WI38 (cell line): ENCODE measurements at regions not wholly inside any gene's neighbourhood (a gene's known extent, or its start where the extent isn't known, plus 50 kb on each side); places are given as distances from the start of the nearest gene placed in this dataset.

ENCODE experiments used
- H3K4me3 ChIP-seq: 2 replicates; pipeline ENCODE4 v1.5.1; 2011; ENCODE audit warnings: low read depth, mild to moderate bottlenecking, control low read depth, low read length
- TF ChIP-seq, protein P1 (sequence below): IDR thresholded peaks from 2 replicates; pipeline ENCODE4 v1.5.1; 2012; ENCODE audit warnings: low read depth, mild to moderate bottlenecking, control low read depth, low read length

GRCh38 chr4:31294655-31295480 lies 574.7 kb downstream of the PCDH7 start:
- H3K4me3 ChIP-seq: no peak overlapping the region
- TF ChIP-seq, protein P1, sequence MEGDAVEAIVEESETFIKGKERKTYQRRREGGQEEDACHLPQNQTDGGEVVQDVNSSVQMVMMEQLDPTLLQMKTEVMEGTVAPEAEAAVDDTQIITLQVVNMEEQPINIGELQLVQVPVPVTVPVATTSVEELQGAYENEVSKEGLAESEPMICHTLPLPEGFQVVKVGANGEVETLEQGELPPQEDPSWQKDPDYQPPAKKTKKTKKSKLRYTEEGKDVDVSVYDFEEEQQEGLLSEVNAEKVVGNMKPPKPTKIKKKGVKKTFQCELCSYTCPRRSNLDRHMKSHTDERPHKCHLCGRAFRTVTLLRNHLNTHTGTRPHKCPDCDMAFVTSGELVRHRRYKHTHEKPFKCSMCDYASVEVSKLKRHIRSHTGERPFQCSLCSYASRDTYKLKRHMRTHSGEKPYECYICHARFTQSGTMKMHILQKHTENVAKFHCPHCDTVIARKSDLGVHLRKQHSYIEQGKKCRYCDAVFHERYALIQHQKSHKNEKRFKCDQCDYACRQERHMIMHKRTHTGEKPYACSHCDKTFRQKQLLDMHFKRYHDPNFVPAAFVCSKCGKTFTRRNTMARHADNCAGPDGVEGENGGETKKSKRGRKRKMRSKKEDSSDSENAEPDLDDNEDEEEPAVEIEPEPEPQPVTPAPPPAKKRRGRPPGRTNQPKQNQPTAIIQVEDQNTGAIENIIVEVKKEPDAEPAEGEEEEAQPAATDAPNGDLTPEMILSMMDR: no peak

DNA sequence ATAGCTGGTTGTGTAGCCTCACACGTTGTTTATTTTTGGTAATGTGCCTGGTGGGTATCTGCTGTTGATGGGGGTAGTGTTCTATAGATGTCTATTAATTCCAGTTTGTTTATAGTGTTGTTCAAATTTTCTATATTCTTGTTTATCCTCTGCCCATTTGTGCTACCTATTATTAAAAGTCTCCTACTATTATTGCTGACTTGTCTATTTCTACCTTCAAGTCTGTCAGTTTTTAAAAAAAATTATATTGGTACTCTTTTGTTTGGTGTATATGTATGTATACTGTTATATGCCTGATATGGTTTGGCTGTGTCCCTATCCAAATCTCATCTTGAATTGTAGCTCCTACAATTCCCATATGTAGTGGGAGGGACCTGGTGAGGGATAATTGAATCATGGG lies 578.6 kb downstream of the PCDH7 start:
- TF ChIP-seq, protein P1: no peak

GRCh38 chr4:31307029-31307428 lies 586.9 kb downstream of the PCDH7 start:
- TF ChIP-seq, protein P1: no peak
- H3K4me3 ChIP-seq: no peak overlapping the region

More for the DNA sequence above, 578.6 kb downstream of the PCDH7 start:
- H3K4me3 ChIP-seq: no peak overlapping the region

- TF ChIP-seq, protein P1: no peak
- no peak overlapping the region for H3K4me3 ChIP-seq
These were observed 604.6 kb downstream of the PCDH7 start for GRCh38 chr4:31324814-31325213.

DNA sequence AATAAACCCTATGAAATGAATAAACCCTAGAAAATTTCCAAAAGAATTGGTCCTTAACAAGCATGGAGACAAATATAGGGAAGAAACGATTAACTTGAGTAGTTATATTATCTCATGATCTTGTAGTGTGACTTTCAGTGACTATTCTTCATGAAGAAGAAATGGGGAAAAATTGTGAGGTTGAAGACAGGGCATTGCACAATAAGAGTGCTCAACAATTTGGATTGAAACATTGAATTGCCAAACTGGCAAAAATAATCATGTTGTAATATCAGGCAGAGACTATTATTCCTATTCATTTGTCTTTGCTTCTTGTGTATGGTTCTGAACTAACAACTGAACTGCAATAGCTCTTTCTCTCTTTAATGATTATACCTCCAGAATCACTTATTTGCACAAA lies 605.1 kb downstream of the PCDH7 start:
- TF ChIP-seq, protein P1: no peak
- no peak overlapping the region for H3K4me3 ChIP-seq

DNA sequence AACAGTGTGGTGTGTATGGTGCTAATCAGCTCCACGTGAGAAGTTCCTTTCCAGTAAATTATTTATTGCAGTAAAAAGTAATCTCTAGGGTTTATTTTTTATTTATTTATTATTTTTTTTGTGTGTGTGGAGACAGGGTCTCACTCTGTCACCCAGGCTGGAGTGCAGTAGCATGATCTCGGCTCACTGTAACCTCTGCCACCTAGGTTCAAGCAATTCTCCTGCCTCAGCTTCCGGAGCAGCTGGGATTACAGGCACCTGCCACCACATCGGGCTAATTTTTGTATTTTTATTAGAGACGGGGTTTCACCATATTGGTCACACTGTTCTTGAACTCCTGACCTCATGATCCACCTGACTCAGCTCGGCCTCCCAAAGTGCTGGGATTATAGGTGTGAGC lies 606.9 kb downstream of the PCDH7 start:
- H3K4me3 ChIP-seq: no peak overlapping the region
- TF ChIP-seq, protein P1: no peak

DNA sequence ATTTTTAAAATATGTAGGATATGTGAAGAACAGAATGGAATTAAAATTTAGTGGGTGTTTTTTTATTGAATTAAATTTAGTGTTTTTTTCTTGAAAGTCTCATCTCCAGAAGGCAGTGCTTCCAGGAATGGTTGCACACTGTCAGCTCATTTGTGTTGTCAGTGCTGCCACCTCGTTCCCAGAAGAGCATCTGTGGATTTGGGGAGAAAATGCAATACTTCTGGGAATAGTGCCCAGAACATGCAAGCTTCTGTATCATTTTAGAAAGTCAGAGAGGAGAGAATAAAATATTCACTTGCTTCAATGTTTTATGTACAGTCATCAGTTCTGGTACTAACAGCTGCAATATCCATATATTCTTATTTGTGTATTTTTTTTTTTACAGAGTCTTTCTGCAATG lies 608.8 kb downstream of the PCDH7 start:
- no peak overlapping the region for H3K4me3 ChIP-seq
- TF ChIP-seq, protein P1: no peak
